A673 (cell line): ENCODE measurements at regions not wholly inside any gene's neighbourhood (a gene's known extent, or its start where the extent isn't known, plus 50 kb on each side); places are given as distances from the start of the nearest gene placed in this dataset.
"Not testable (repeated sequence)": the region's sequence is repeated elsewhere in the genome, so short reads cannot be mapped to it uniquely, and the experiment has no call there.

Experiments used
- BruUV-seq: library from RNA; stranded (reverse); fragments of 400-500 nt; replicated peaks from 2 replicates; lab custom pipeline; 2021; lab: Mats Ljungman, UMichigan
- CTCF ChIA-PET: fragments of 300-600 bp; sonication (Branson Sonifier 250); formaldehyde crosslinking; loops from one replicate; lab custom pipeline; 2022; ENCODE audit warnings: antibody characterized with exemption; lab: Charles Lee
- POLR2A ChIA-PET: fragments of 300-600 bp; sonication (Branson Sonifier 250); formaldehyde crosslinking; loops from one replicate; lab custom pipeline; 2022; ENCODE audit warnings: antibody characterized with exemption; ENCODE audit not compliant: low non-redundant PET; lab: Charles Lee
- DNase-seq: peaks from one replicate; pipeline ENCODE4 v3.0.0-alpha.2; 2015; ENCODE audit warnings: low spot score
- H3K27ac ChIP-seq: fragments of 200-600 bp; sonication (generic); 2 replicates; pipeline ENCODE4 v1.5.1; 2016; ENCODE audit warnings: mixed run types, low read depth, mild to moderate bottlenecking, mixed read lengths, antibody characterized with exemption, low read length; ENCODE audit not compliant: poor library complexity, severe bottlenecking
- H3K27me3 ChIP-seq: fragments of 200-600 bp; sonication (generic); replicated peaks from 2 replicates; pipeline ENCODE4 v1.6.1; 2017; ENCODE audit warnings: mixed run types, low read depth, mild to moderate bottlenecking, mixed read lengths, antibody characterized with exemption, low read length; ENCODE audit not compliant: insufficient read depth, poor library complexity
- H3K36me3 ChIP-seq: fragments of 200-600 bp; sonication (generic); 2 replicates; pipeline ENCODE4 v1.6.1; 2016; ENCODE audit warnings: mixed run types, mild to moderate bottlenecking, mixed read lengths, antibody characterized with exemption, low read length; ENCODE audit not compliant: insufficient read depth, poor library complexity, severe bottlenecking
- H3K4me1 ChIP-seq: fragments of 200-600 bp; sonication (generic); 2 replicates; pipeline ENCODE4 v1.6.1; 2017; ENCODE audit warnings: mixed run types, mild to moderate bottlenecking, mixed read lengths, antibody characterized with exemption, low read length; ENCODE audit not compliant: insufficient read depth, poor library complexity, severe bottlenecking
- H3K4me3 ChIP-seq: fragments of 200-600 bp; sonication (generic); 2 replicates; pipeline ENCODE4 v1.5.1; 2016; ENCODE audit warnings: low read depth, mixed run types, mild to moderate bottlenecking, mixed read lengths, low read length; ENCODE audit not compliant: poor library complexity, severe bottlenecking
- H3K9me3 ChIP-seq: fragments of 200-600 bp; sonication (generic); 2 replicates; pipeline ENCODE4 v1.6.1; 2016; ENCODE audit warnings: mixed run types, low read depth, mild to moderate bottlenecking, mixed read lengths, antibody characterized with exemption, low read length; ENCODE audit not compliant: poor library complexity, severe bottlenecking
- EZH2 ChIP-seq: fragments of 200-600 bp; sonication (generic); IDR thresholded peaks from 2 replicates; pipeline ENCODE4 v1.6.1; 2017; ENCODE audit warnings: borderline replicate concordance, low read depth, mild to moderate bottlenecking, mixed read lengths, antibody characterized with exemption, low read length; ENCODE audit not compliant: poor library complexity, severe bottlenecking
- intact Hi-C: fragments of 100-400 bp; cut with micrococcal nuclease; formaldehyde crosslinking; loops from one replicate; pipeline ENCODE4 v1.10.0; 2022; ENCODE audit not compliant: unreplicated experiment
- TF ChIP-seq, protein P1 (sequence below): fragments of 300-800, 200-600 bp; sonication (generic); conservative IDR thresholded peaks from 2 replicates; pipeline ENCODE4 v1.5.1; 2017; ENCODE audit warnings: low read depth, mild to moderate bottlenecking, antibody characterized with exemption, low read length, moderate library complexity, mixed read lengths

GRCh38 chr14:71560751-71561150, 371.5 kb upstream of the RGS6 start:
- H3K4me1 ChIP-seq, result peaks cover 14% of the 10 kb centered on the region
- H3K27me3 ChIP-seq, result no peaks in the 10 kb centered on the region
- no peaks in the 10 kb centered on the region for H3K9me3 ChIP-seq
- TF ChIP-seq, protein P1, sequence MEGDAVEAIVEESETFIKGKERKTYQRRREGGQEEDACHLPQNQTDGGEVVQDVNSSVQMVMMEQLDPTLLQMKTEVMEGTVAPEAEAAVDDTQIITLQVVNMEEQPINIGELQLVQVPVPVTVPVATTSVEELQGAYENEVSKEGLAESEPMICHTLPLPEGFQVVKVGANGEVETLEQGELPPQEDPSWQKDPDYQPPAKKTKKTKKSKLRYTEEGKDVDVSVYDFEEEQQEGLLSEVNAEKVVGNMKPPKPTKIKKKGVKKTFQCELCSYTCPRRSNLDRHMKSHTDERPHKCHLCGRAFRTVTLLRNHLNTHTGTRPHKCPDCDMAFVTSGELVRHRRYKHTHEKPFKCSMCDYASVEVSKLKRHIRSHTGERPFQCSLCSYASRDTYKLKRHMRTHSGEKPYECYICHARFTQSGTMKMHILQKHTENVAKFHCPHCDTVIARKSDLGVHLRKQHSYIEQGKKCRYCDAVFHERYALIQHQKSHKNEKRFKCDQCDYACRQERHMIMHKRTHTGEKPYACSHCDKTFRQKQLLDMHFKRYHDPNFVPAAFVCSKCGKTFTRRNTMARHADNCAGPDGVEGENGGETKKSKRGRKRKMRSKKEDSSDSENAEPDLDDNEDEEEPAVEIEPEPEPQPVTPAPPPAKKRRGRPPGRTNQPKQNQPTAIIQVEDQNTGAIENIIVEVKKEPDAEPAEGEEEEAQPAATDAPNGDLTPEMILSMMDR, result no peak
- TF ChIP-seq EZH2, result no peak
- DNase-seq, result no peak
- ChIA-PET CTCF (no interaction called here), POLR2A (no interaction called here)
- H3K36me3 ChIP-seq, result no peaks in the 10 kb centered on the region
- no peak overlapping the region for H3K27ac ChIP-seq
- BruUV-seq, result no TSS peak
- H3K4me3 ChIP-seq, result no peak overlapping the region
- intact Hi-C loops, result no loop called here

GRCh38 chr14:71563492-71564153, 368.6 kb upstream of the RGS6 start:
- TF ChIP-seq, protein P1, result no peak
- no peak for TF ChIP-seq EZH2
- H3K4me1 ChIP-seq, result peaks cover 22% of the 10 kb centered on the region
- no peaks in the 10 kb centered on the region for H3K36me3 ChIP-seq
- intact Hi-C loops, result no loop called here
- H3K4me3 ChIP-seq, result no peak overlapping the region
- no peak overlapping the region for H3K27ac ChIP-seq
- H3K9me3 ChIP-seq, result no peaks in the 10 kb centered on the region
- no TSS peak for BruUV-seq
- CTCF ChIA-PET, result no interaction called here
- no peaks in the 10 kb centered on the region for H3K27me3 ChIP-seq
- DNase-seq, result no peak
- POLR2A ChIA-PET, result no interaction called here

DNA sequence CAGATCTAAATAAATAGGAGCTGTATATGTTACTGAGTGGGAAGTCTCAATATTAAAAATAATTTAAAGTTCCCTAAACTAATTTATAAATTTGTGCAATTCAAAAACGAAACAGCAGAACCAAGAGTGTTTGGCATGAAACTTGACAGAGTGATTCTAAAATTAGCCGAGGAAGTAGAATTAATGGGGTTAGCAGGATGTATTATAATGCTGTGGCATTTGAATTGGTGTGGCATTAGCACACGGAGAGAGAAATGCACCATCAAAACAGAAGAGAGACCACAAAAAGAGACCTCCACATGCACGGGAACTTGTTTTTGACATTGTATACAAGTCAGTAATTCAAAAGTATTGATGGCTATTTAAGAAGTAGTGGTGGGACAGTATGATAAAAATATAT, 366.0 kb upstream of the RGS6 start:
- ChIA-PET POLR2A (no interaction called here), CTCF (no interaction called here)
- intact Hi-C loops, result no loop called here
- Histone ChIP-seq H3K4me1 (peaks cover 22% of the 10 kb centered on the region), H3K36me3 (no peaks in the 10 kb centered on the region), H3K4me3 (no peak overlapping the region), H3K27me3 (no peaks in the 10 kb centered on the region), H3K9me3 (no peaks in the 10 kb centered on the region), H3K27ac (no peak overlapping the region)
- BruUV-seq, result no TSS peak
- peak; percentile 44 for DNase-seq
- no peak for TF ChIP-seq EZH2
- TF ChIP-seq, protein P1, result no peak

DNA sequence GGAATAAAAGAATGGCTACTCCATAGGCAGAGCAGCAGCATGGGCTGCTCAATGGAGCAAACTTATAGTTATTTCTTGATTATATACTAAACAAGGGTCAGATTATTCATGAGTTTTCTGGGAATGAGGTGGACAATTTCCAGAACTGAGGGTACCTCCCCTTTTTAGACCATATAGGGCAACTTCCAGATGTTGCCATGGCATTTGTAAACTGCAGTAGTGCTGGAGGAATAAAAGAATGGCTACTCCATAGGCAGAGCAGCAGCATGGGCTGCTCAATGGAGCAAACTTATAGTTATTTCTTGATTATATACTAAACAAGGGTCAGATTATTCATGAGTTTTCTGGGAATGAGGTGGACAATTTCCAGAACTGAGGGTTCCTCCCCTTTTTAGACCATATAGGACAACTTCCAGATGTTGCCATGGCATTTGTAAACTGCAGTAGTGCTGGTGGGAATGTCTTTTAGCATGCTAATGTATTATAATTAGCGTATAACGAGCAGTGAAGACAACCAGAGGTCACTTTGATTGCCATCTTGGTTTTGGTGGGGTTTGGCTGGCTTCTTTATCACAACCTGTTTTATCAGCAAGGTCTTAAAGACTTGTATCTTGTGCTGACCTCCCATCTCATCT, 364.6 kb upstream of the RGS6 start:
- H3K4me3 ChIP-seq, DNase-seq, H3K27ac ChIP-seq, H3K27me3 ChIP-seq, BruUV-seq, intact Hi-C loops, POLR2A ChIA-PET, H3K36me3 ChIP-seq, H3K9me3 ChIP-seq, CTCF ChIA-PET: not testable (repeated sequence)
- peaks cover 22% of the 10 kb centered on the region for H3K4me1 ChIP-seq
